ENCODE measurements at regions not wholly inside any gene's neighbourhood (a gene's known extent, or its start where the extent isn't known, plus 50 kb on each side); places are given as distances from the start of the nearest gene placed in this dataset.

- no peaks in the 10 kb centered on the region for H4K20me1 ChIP-seq (replicated peaks; ENCODE audit: control insufficient read depth, extremely low read depth, insufficient read depth, low read length)
- peaks cover 2% of the 10 kb centered on the region for H3K9me3 ChIP-seq (replicated peaks; ENCODE audit: control insufficient read depth, insufficient read depth, low read length)
- H2AFZ ChIP-seq (ENCODE audit: low read depth, low read length): no peak overlapping the region
- DNase-seq (ENCODE audit: low read depth, low spot score) (no peak), FAIRE-seq (no peak)
- H3K9ac ChIP-seq (replicated peaks; ENCODE audit: extremely low read depth, insufficient read depth, low read length): no peak overlapping the region
- BruUV-seq (replicated peaks): no TSS peak
- H3K4me2 ChIP-seq (ENCODE audit: insufficient read depth, low read length): no peak overlapping the region
- no peaks in the 10 kb centered on the region for H3K4me1 ChIP-seq (ENCODE audit: control insufficient read depth, extremely low read depth, insufficient read depth, low read length)
- H3K4me3 ChIP-seq (replicated peaks in 1 of 3; ENCODE audit: insufficient read depth in 1 of 3, low read depth in 1 of 3, low read length in 3 of 3): no peak overlapping the region
- no peak for TF ChIP-seq FOS (IDR thresholded peaks at IDR 0.05; ENCODE audit: borderline replicate concordance, insufficient read depth, low read length)
- TF ChIP-seq MAX (IDR thresholded peaks at IDR 0.05; ENCODE audit: insufficient read depth, insufficient read length): no peak
- TF ChIP-seq GATA2 (IDR thresholded peaks at IDR 0.05; ENCODE audit: insufficient read depth, insufficient read length, low read depth, low read length): no peak
- TF ChIP-seq EZH2 (IDR thresholded peaks at IDR 0.05; ENCODE audit: borderline replicate concordance, low read depth, low read length, severe bottlenecking): no peak
- TF ChIP-seq POLR2AphosphoS5 (IDR thresholded peaks at IDR 0.05; ENCODE audit: insufficient read depth, low read depth, low read length): no peak
- no peak for TF ChIP-seq POLR2A (IDR thresholded peaks at IDR 0.05; ENCODE audit: low read depth, low read length)
- no peak for TF ChIP-seq MYC (IDR thresholded peaks at IDR 0.05; ENCODE audit: low read depth, low read length)
- no peak for TF ChIP-seq CTCF (IDR thresholded peaks at IDR 0.05; ENCODE audit: extremely low read depth in 1 of 2, insufficient read depth in 1 of 2, low read depth in 1 of 2, low read length in 2 of 2)
- no peak for TF ChIP-seq JUN (IDR thresholded peaks at IDR 0.05; ENCODE audit: borderline replicate concordance, insufficient read depth, insufficient read length, low read depth)
- dilution Hi-C loops (cut with MboI; ENCODE audit: extremely low pct_ligation_motif_present, low sequenced_read_pairs): no loop called here
- H3K79me2 ChIP-seq (ENCODE audit: control insufficient read depth, insufficient read depth, low read length): no peaks in the 10 kb centered on the region
- intact Hi-C loops (cut with micrococcal nuclease): no loop called here
- no peaks in the 10 kb centered on the region for H3K9me1 ChIP-seq (replicated peaks; ENCODE audit: control insufficient read depth, extremely low read depth, insufficient read depth, low read length)
- H3K36me3 ChIP-seq (ENCODE audit: control insufficient read depth in 2 of 2, extremely low read depth in 1 of 2, insufficient read depth in 2 of 2, low read length in 2 of 2): no peaks in the 10 kb centered on the region
- ChIA-PET CTCF (no interaction called here), POLR2A (no interaction called here)
- no peak overlapping the region for H3K27ac ChIP-seq (ENCODE audit: insufficient read depth, low read depth, low read length)
- H3K27me3 ChIP-seq (ENCODE audit: control insufficient read depth in 2 of 2, insufficient read depth in 2 of 2, low read length in 2 of 2): no peaks in the 10 kb centered on the region
Observed at GRCh38 chr10:131537281-131537680, 225.8 kb upstream of the TCERG1L start.
